ENCODE measurements at regions not wholly inside any gene's neighbourhood (a gene's known extent, or its start where the extent isn't known, plus 50 kb on each side); places are given as distances from the start of the nearest gene placed in this dataset.

- Histone ChIP-seq H3K4me3 (no peak overlapping the region), H3K27ac (no peak overlapping the region)
Observed at GRCh38 chr5:31052937-31053658, 140.4 kb upstream of the CDH6 start.

GRCh38 chr5:31051316-31051715 lies 142.2 kb upstream of the CDH6 start:
- Histone ChIP-seq H3K27ac (no peak overlapping the region), H3K4me3 (no peak overlapping the region)

GRCh38 chr5:31049936-31050704 lies 143.4 kb upstream of the CDH6 start:
- Histone ChIP-seq H3K27ac (no peak overlapping the region), H3K4me3 (no peak overlapping the region)

- H3K4me3 ChIP-seq, result no peak overlapping the region
- no peak overlapping the region for H3K27ac ChIP-seq
Observed at GRCh38 chr5:31049461-31049860, 144.0 kb upstream of the CDH6 start.

- Histone ChIP-seq H3K27ac (no peak overlapping the region), H3K4me3 (no peak overlapping the region)
Observed at GRCh38 chr5:31048282-31049270, 144.9 kb upstream of the CDH6 start.

- Histone ChIP-seq H3K4me3 (no peak overlapping the region), H3K27ac (no peak overlapping the region)
Observed at GRCh38 chr5:31047621-31048020, 145.9 kb upstream of the CDH6 start.

GRCh38 chr5:31047007-31047406 lies 146.5 kb upstream of the CDH6 start:
- no peak overlapping the region for H3K4me3 ChIP-seq

GRCh38 chr5:31036411-31036810 lies 157.1 kb upstream of the CDH6 start:
- H3K4me3 ChIP-seq, result no peak overlapping the region
- no peak overlapping the region for H3K27ac ChIP-seq

More at GRCh38 chr5:31047007-31047406, 146.5 kb upstream of the CDH6 start:
- H3K27ac ChIP-seq, result no peak overlapping the region

GRCh38 chr5:31033295-31033694 lies 160.2 kb upstream of the CDH6 start:
- no peak overlapping the region for H3K27ac ChIP-seq
- H3K4me3 ChIP-seq, result no peak overlapping the region

GRCh38 chr5:31029925-31030324 lies 163.6 kb upstream of the CDH6 start:
- Histone ChIP-seq H3K27ac (no peak overlapping the region), H3K4me3 (no peak overlapping the region)

GRCh38 chr5:31027721-31028120 lies 165.8 kb upstream of the CDH6 start:
- Histone ChIP-seq H3K27ac (no peak overlapping the region), H3K4me3 (no peak overlapping the region)

- Histone ChIP-seq H3K27ac (no peak overlapping the region), H3K4me3 (no peak overlapping the region)
Observed at GRCh38 chr5:31023105-31023504, 170.4 kb upstream of the CDH6 start.

GRCh38 chr5:31021181-31021624 lies 172.3 kb upstream of the CDH6 start:
- H3K27ac ChIP-seq, result no peak overlapping the region
- no peak overlapping the region for H3K4me3 ChIP-seq

GRCh38 chr5:31008231-31008630 lies 185.3 kb upstream of the CDH6 start:
- H3K27ac ChIP-seq, result no peak overlapping the region

GRCh38 chr5:31007672-31008071 lies 185.8 kb upstream of the CDH6 start:
- H3K27ac ChIP-seq, result no peak overlapping the region
- no peak overlapping the region for H3K4me3 ChIP-seq

More at GRCh38 chr5:31008231-31008630, 185.3 kb upstream of the CDH6 start:
- no peak overlapping the region for H3K4me3 ChIP-seq

GRCh38 chr5:31000287-31000686 lies 193.2 kb upstream of the CDH6 start:
- no peak overlapping the region for H3K4me3 ChIP-seq
- no peak overlapping the region for H3K27ac ChIP-seq

- no peak overlapping the region for H3K27ac ChIP-seq
- H3K4me3 ChIP-seq, result no peak overlapping the region
Observed at GRCh38 chr5:30997681-30998080, 195.8 kb upstream of the CDH6 start.

- H3K4me3 ChIP-seq, result no peak overlapping the region
- H3K27ac ChIP-seq, result no peak overlapping the region
Observed at GRCh38 chr5:30994902-30995301, 198.6 kb upstream of the CDH6 start.

GRCh38 chr5:30994176-30994575 lies 199.3 kb upstream of the CDH6 start:
- H3K4me3 ChIP-seq, result no peak overlapping the region
- H3K27ac ChIP-seq, result no peak overlapping the region

- no peak overlapping the region for H3K4me3 ChIP-seq
- H3K27ac ChIP-seq, result no peak overlapping the region
Observed at GRCh38 chr5:30991462-30991861, 202.0 kb upstream of the CDH6 start.

All from skin epidermis (tissue), 12 donors.